Liver (tissue), 8 donors: ENCODE measurements at regions not wholly inside any gene's neighbourhood (a gene's known extent, or its start where the extent isn't known, plus 50 kb on each side); places are given as distances from the start of the nearest gene placed in this dataset.

Experiments used
- DNase-seq: peaks from one replicate; pipeline ENCODE4 v3.0.0-alpha.2; 2017; ENCODE audit warnings: low spot score
- H3K27ac ChIP-seq, 2 donors: one replicate each; pipeline ENCODE4 v1.7.0; 2013; ENCODE audit warnings: inconsistent platforms in 2 of 2, low read length in 2 of 2, control low read depth in 1 of 2, low read depth in 1 of 2, mild to moderate bottlenecking in 1 of 2
- H3K27me3 ChIP-seq, 4 donors: one replicate each; pipeline versions ENCODE4 v1.6.1 to v1.7.0; 2013; ENCODE audit warnings: low read length in 3 of 4, inconsistent platforms in 1 of 4, mild to moderate bottlenecking in 1 of 4, moderate library complexity in 1 of 4; ENCODE audit not compliant: control insufficient read depth in 4 of 4, insufficient read depth in 4 of 4
- H3K36me3 ChIP-seq, 4 donors: one replicate each; pipeline versions ENCODE4 v1.6.1 to v1.7.0; 2013; ENCODE audit warnings: low read length in 3 of 4, mild to moderate bottlenecking in 3 of 4, low read depth in 1 of 4, moderate library complexity in 1 of 4; ENCODE audit not compliant: control insufficient read depth in 4 of 4, insufficient read depth in 3 of 4
- H3K4me1 ChIP-seq, 4 donors: one replicate each; pipeline versions ENCODE4 v1.6.1 to v1.7.0; 2013; ENCODE audit warnings: low read length in 3 of 4, mild to moderate bottlenecking in 3 of 4, moderate library complexity in 1 of 4; ENCODE audit not compliant: control insufficient read depth in 4 of 4, insufficient read depth in 4 of 4
- H3K4me3 ChIP-seq, 3 donors: one replicate each; pipeline versions ENCODE4 v1.6.1 to v1.7.0; 2013; ENCODE audit warnings: low read length in 3 of 3, control low read depth in 1 of 3, low read depth in 1 of 3, mild to moderate bottlenecking in 1 of 3
- H3K9ac ChIP-seq, 2 donors: one replicate each; pipeline ENCODE4 v1.7.0; 2013; ENCODE audit warnings: low read length in 2 of 2, mild to moderate bottlenecking in 2 of 2, moderate library complexity in 2 of 2, control low read depth in 1 of 2, low read depth in 1 of 2
- H3K9me3 ChIP-seq, 4 donors: one replicate each; pipeline versions ENCODE4 v1.6.1 to v1.7.0; 2013; ENCODE audit warnings: low read length in 3 of 4; ENCODE audit not compliant: control insufficient read depth in 4 of 4
- ATF3 ChIP-seq: IDR thresholded peaks from 2 replicates; pipeline ENCODE4 v1.6.1; 2016; ENCODE audit warnings: antibody characterized with exemption
- EGR1 ChIP-seq, 2 donors: IDR thresholded peaks; 2 replicates each; pipeline ENCODE4 v1.6.1; 2016 to 2018; ENCODE audit warnings: antibody characterized with exemption in 2 of 2, low read depth in 2 of 2
- FOXA1 ChIP-seq: IDR thresholded peaks from 2 replicates; pipeline ENCODE4 v1.6.1; 2016; ENCODE audit warnings: antibody characterized with exemption
- FOXA2 ChIP-seq: IDR thresholded peaks from 2 replicates; pipeline ENCODE4 v1.6.1; 2016; ENCODE audit warnings: antibody characterized with exemption
- GABPA ChIP-seq, 2 donors: IDR thresholded peaks in 1 of 2; conservative IDR thresholded peaks in 1 of 2; 2 replicates each; pipeline ENCODE4 v1.6.1; 2016; ENCODE audit warnings: antibody characterized with exemption in 2 of 2, mild to moderate bottlenecking in 1 of 2, moderate library complexity in 1 of 2
- HNF4G ChIP-seq: IDR thresholded peaks from 2 replicates; pipeline ENCODE4 v1.6.1; 2016; ENCODE audit warnings: antibody characterized with exemption
- JUND ChIP-seq, 2 donors: IDR thresholded peaks; 2 replicates each; pipeline ENCODE4 v1.6.1; 2016; ENCODE audit warnings: antibody characterized with exemption in 2 of 2
- MAX ChIP-seq: IDR thresholded peaks from 2 replicates; pipeline ENCODE4 v1.6.1; 2016; ENCODE audit warnings: antibody characterized with exemption
- NR2F2 ChIP-seq: IDR thresholded peaks from 2 replicates; pipeline ENCODE4 v1.6.1; 2016; ENCODE audit warnings: antibody characterized with exemption
- RAD21 ChIP-seq, 2 donors: IDR thresholded peaks; 2 replicates each; pipeline ENCODE4 v1.6.1; 2016; ENCODE audit warnings: antibody characterized with exemption in 2 of 2, mild to moderate bottlenecking in 2 of 2
- REST ChIP-seq: IDR thresholded peaks from 2 replicates; pipeline ENCODE4 v1.6.1; 2016; ENCODE audit warnings: antibody characterized with exemption, mild to moderate bottlenecking
- RXRA ChIP-seq, 2 donors: IDR thresholded peaks; 2 replicates each; pipeline ENCODE4 v1.6.1; 2017 to 2018; ENCODE audit warnings: antibody characterized with exemption in 2 of 2, mild to moderate bottlenecking in 1 of 2
- SP1 ChIP-seq: IDR thresholded peaks from 2 replicates; pipeline ENCODE4 v1.6.1; 2018; ENCODE audit warnings: antibody characterized with exemption, mild to moderate bottlenecking
- TAF1 ChIP-seq: conservative IDR thresholded peaks from 2 replicates; pipeline ENCODE4 v1.6.1; 2016; ENCODE audit warnings: antibody characterized with exemption, mild to moderate bottlenecking
- WGBS: extraction: QIAGEN DNeasy Blood & Tissue Kit; methylation state at CpG from one replicate; pipeline ENCODE4 v1.1.7; 2013; 5-methylcytosine and 5-hydroxymethylcytosine counted together
- TF ChIP-seq, protein P1 (sequence below): fragments of 150-350 bp; IDR thresholded peaks from 2 replicates; pipeline ENCODE4 v1.5.1; 2017; ENCODE audit warnings: improper control_type of control experiment, low read depth, low read length; ENCODE audit not compliant: missing input control
- TF ChIP-seq, protein P2 (sequence below): IDR thresholded peaks from 2 replicates; pipeline ENCODE4 v1.6.1; 2016; ENCODE audit warnings: antibody characterized with exemption
- donor health status: healthy.
- donor health status: healthy.
- donor health status: healthy.
- donor health status: healthy.
- donor health status: healthy.

- WGBS, result 54% methylated on average over 1 of the region's 1 CpG
- no peak overlapping the region for H3K27ac ChIP-seq
- no peaks in the 10 kb centered on the region for H3K36me3 ChIP-seq
- no peak for TF ChIP-seq TAF1
- TF ChIP-seq, protein P1, sequence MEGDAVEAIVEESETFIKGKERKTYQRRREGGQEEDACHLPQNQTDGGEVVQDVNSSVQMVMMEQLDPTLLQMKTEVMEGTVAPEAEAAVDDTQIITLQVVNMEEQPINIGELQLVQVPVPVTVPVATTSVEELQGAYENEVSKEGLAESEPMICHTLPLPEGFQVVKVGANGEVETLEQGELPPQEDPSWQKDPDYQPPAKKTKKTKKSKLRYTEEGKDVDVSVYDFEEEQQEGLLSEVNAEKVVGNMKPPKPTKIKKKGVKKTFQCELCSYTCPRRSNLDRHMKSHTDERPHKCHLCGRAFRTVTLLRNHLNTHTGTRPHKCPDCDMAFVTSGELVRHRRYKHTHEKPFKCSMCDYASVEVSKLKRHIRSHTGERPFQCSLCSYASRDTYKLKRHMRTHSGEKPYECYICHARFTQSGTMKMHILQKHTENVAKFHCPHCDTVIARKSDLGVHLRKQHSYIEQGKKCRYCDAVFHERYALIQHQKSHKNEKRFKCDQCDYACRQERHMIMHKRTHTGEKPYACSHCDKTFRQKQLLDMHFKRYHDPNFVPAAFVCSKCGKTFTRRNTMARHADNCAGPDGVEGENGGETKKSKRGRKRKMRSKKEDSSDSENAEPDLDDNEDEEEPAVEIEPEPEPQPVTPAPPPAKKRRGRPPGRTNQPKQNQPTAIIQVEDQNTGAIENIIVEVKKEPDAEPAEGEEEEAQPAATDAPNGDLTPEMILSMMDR, result no peak
- no peak for TF ChIP-seq MAX
- TF ChIP-seq REST, result no peak
- TF ChIP-seq RXRA (IDR thresholded peaks at IDR 0.05), result no peak
- no peak for TF ChIP-seq ATF3
- no peak for TF ChIP-seq NR2F2
- TF ChIP-seq JUND (IDR thresholded peaks at IDR 0.05), result no peak
- TF ChIP-seq, protein P2, sequence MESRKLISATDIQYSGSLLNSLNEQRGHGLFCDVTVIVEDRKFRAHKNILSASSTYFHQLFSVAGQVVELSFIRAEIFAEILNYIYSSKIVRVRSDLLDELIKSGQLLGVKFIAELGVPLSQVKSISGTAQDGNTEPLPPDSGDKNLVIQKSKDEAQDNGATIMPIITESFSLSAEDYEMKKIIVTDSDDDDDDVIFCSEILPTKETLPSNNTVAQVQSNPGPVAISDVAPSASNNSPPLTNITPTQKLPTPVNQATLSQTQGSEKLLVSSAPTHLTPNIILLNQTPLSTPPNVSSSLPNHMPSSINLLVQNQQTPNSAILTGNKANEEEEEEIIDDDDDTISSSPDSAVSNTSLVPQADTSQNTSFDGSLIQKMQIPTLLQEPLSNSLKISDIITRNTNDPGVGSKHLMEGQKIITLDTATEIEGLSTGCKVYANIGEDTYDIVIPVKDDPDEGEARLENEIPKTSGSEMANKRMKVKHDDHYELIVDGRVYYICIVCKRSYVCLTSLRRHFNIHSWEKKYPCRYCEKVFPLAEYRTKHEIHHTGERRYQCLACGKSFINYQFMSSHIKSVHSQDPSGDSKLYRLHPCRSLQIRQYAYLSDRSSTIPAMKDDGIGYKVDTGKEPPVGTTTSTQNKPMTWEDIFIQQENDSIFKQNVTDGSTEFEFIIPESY, result no peak
- TF ChIP-seq FOXA2, result no peak
- no peak for TF ChIP-seq HNF4G
- TF ChIP-seq GABPA (IDR thresholded peaks at IDR 0.05 in 1 of 2, conservative IDR thresholded peaks at IDR 0.05 in 1 of 2), result no peak
- TF ChIP-seq EGR1 (IDR thresholded peaks at IDR 0.05; ENCODE audit: low read depth in 2 of 2), result no peak
- H3K4me3 ChIP-seq, result no peak overlapping the region
- peaks cover 0 to 6% (median under 1%) of the 10 kb centered on the region in 4 donors for H3K9me3 ChIP-seq
- no peak for DNase-seq
- no peak overlapping the region for H3K9ac ChIP-seq
- peaks cover 0 to 3% (median 0%) of the 10 kb centered on the region in 4 donors for H3K27me3 ChIP-seq
- H3K4me1 ChIP-seq, result no peaks in the 10 kb centered on the region
Observed at GRCh38 chr15:81766829-81767475, 278.9 kb downstream of the MEX3B start.

DNA sequence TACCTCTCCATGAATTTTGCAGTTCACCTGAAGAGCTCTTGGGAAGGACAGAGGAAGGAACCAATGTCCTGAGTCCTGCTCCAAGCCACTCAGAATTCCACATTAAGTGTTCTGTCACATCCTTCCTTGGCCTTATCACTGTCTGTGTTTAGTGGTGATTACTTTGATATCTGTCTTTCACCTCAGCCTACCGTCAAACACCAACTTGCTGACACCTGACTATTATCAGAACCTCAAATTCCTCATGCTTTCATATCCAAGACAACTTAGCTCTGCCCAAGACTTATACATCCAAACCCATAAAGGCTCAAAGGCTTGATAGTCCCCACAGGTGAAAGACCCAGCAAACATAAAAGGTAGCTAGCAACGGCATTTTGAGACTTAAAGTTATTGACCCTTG lies 280.0 kb downstream of the MEX3B start:
- WGBS, result 37% methylated on average over 2 of the region's 2 CpGs
- TF ChIP-seq REST (no peak), FOXA1 (no peak), RXRA (IDR thresholded peaks at IDR 0.05) (no peak), SP1 (no peak), RAD21 (IDR thresholded peaks at IDR 0.05) (no peak), FOXA2 (no peak)
- TF ChIP-seq, protein P1, result no peak
- H3K36me3 ChIP-seq, result no peaks in the 10 kb centered on the region
- peaks cover 0 to 3% (median 0%) of the 10 kb centered on the region in 4 donors for H3K27me3 ChIP-seq
- H3K4me1 ChIP-seq, result no peaks in the 10 kb centered on the region
- DNase-seq, result no peak
- H3K4me3 ChIP-seq, result no peak overlapping the region
- H3K27ac ChIP-seq, result no peak overlapping the region
- no peak overlapping the region for H3K9ac ChIP-seq
- H3K9me3 ChIP-seq, result peaks cover 0 to 6% (median under 1%) of the 10 kb centered on the region in 4 donors
